GM19397 (cell line): ENCODE measurements at regions not wholly inside any gene's neighbourhood (a gene's known extent, or its start where the extent isn't known, plus 50 kb on each side); places are given as distances from the start of the nearest gene placed in this dataset.

Experiments
- ATAC-seq: cut with Tn5 transposase; IDR thresholded peaks from one replicate; pipeline ENCODE4 v1.9.1; 2021; ENCODE audit warnings: mild to moderate bottlenecking, moderate library complexity; ENCODE audit not compliant: unreplicated experiment

DNA sequence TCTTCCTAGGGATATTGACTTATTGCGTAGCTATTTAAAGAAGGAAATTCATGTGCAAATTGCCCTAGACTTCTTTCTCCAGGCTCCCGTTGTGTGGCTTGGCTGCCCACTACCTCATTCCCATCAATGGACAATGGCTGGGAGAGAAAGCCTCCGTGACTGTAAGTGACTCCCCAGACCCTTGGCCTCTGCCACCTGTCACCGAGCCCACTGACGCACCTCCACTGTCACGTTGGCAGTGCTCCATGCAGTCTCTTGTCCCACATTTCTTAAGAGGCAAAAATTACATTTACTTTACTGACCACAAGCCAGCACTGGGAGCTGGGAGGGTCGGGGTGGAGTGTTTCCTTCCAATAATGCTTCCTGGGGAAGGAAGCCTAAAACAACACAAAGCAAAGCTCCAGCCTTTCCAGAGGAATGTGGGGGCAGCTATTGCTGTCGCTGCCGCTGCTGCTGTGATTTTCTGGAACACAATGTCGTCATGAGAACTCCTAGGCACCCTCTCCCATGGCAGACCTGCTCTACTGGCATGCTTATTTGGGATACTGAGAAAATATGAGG is 89.7 kb upstream of the STEAP1B start:
- ATAC-seq = no peak

DNA sequence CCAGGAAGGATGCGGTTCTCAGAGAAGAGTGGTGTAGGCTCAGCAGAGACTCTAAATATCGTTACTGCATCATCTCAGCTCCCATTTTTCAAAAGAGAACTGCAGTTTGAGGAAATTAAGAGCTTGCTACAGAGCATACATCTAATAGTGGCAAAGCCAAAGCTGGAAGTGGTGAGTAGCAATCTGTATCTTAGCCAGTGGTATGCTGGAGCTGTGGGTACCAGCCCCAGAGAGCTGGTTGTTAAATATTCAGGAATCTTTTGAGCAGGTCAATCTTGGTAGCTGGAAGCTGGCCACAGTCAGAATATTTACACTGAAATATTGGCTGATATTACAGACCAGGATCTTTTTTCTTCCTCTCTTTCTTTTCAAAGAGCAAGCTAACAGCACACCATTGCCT is 88.4 kb upstream of the STEAP1B start:
- no peak for ATAC-seq

DNA sequence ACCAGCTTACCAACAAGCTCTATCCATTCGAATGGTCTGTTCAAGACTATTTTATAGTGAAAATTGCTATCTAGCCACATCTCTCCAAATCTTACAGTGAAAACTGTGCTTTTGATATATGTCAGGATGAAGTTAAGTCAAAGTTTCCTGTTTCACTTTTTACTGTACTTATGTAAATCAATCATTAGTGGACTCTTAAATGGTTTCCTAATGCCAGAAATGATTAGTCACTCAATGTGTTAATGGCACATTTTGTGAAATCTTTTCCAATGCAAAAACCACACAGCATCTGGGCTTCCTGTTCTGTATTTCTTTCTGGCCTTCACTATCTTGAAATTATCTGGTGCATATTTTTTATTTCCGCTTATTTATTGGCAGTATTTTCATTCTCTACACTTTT is 87.3 kb upstream of the STEAP1B start:
- no peak for ATAC-seq

DNA sequence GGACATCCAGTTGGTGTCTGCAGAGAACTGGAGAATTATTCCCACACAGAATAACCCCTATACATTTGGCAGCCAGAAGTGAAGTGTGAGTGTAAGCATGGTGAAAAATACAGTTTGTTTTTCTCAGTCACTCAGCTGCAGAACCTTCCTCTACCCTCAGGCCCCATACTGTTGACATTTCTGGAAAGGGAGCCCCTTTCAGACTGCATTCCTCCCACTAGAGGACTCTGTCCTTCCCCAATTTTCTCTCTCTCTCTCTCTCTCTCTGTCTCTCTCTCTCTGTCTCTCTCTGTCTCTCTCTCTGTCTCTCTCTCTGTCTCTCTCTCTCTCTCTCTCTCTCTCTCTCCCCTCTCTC is 86.8 kb upstream of the STEAP1B start:
- ATAC-seq = no peak

DNA sequence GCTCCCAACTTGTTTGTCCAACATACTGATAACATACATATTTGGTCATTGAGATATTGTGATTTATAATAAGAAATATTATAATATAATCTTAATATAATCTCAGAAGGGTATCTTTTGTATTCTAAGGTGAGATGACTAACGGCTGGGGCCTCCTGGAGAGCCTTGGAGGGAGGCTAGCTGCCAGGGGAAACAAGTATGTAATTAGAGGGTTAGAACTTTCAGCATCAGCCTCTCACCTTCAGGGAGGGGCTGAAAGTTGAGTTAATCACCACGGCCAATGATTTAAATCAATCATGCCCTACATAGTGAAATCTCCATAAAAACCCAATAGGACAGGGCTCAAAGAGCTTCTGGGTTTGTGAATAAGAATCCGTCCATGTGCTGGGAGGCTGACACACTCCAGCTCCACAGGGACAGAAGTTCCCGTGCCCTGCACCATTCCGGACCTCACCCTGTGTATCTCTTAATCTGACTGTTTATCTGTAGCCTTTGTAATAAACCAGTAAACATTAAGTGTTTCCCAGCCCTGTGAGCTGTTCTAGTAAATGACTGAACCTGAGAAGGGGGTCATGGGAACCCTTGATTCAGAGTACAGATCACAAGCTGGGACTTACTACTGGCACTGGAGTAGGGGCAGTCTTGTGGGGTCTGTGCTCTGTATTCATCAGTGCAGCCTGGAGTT is 86.3 kb upstream of the STEAP1B start:
- ATAC-seq = no peak

DNA sequence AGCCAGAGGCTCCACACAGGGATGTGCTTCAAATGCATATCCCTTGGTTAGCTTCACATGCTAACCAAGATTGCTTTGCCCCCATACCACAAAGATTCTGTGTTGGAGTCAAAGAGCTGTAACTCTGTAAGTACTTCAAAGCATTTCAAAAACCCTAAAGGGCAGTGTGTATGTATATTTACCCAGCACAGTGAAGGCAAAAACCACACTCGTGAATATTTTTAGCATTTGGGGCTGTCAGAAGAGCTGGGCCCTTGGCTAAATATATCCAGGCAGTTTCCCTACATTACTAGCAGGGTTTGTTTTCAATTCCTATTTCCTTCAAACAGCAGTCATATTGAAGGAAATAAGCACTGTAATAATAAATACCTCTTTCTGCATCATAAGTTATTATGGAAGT is 84.2 kb upstream of the STEAP1B start:
- ATAC-seq = no peak

DNA sequence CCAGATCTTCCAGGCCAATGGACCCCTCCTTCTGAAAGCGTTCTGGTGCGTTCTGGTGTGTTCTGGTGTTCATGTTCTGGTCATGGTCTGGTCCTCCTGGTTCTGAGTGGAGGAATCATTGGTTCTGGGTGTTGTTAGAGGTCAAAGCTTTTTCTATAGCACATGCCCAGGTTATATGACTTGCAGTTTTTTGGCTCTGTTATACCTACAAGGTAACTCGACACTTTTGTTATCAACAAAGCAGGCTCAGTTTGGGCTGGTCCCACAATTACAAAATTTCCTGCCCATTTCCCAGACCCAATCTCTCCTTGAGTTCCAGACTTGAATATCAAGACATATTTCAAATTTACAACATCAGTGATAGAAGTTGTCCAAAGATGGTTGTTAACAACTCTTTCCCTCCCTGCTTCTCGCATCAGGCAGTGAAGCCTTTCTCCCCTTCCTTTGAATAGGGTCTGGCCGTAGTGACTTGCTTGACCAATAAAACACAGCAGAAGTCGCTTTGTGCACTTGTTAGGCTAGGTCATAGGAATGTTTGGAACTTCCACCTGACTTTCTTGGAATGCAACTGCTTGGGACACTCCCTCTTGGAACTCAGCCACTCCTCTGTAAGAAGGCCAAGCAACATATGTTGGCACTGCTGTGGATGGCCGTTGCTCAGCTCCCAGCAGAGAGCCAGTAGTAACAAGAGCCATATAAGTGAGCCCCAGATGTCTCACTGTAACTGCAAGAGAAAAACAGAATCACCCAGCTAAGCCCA is 83.1 kb upstream of the STEAP1B start:
- ATAC-seq = no peak

DNA sequence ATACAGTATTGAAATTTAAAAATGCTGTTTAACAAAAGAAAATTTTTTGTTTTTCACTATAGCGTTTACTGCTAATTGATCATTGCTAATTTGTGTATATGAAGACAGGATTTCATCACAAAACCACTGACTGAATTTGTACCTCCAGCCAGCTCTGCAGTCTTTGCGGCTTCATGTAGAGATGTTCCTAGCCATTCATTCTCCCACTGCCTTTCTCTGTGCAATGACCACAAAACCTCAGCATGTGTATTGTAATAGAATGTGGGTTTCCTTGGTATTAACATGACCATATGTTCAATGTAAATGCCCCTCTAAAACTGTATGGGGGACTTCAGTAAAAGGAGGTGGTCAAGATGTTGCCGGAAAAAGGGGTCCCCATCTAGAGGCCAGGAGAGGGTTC is 81.1 kb upstream of the STEAP1B start:
- no peak for ATAC-seq

DNA sequence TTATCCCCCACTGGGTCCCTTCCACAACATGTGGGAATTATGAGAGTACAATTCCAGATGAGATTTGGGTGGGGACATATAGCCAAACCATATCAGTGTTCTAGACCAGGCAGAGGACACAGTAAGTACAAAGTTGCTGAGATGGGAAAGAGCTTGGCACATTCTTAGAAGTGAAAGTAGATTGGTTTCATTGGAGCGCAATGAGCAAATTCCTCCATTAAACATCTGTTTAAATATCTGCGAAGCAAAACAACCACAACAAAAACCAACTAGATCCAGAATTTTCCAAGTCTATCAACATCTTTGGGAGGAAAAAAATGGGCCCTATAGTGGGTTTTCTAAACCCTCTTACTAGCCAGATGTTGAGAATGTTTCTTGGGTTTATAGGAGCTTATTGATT is 80.0 kb upstream of the STEAP1B start:
- no peak for ATAC-seq

DNA sequence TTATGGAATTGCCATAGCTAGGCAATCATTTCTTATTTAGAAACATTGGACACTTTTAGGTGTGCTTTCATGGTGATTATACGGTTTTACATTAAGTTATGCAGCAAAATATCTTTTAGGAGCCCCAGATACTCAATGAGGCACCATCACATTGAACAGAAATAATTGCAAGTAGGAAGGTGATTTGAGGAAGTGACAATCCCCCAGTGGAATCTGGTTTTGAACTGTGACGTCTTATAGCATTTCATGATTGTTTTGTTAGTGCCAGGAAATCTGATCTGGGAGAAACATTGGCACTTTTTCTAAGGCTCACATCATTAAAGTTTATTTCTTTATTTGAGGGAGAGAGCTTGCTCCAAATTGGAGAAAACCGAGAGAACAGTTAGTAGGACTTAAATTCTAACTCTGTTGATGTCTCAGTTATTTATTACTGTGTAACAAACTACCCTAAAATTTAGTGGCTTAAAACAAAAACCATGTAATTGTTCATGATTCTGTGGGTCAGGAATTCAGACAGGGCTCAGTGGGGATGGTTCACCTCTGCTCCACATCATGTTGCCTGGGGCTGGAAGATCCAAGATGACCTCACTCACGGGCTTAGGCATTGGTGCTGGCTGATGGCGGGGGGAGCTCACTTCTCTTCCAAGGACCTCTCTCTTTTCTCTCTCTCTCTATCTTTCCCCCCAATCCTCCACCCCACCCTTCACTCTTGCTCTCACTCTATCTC is 78.2 kb upstream of the STEAP1B start:
- ATAC-seq = no peak

DNA sequence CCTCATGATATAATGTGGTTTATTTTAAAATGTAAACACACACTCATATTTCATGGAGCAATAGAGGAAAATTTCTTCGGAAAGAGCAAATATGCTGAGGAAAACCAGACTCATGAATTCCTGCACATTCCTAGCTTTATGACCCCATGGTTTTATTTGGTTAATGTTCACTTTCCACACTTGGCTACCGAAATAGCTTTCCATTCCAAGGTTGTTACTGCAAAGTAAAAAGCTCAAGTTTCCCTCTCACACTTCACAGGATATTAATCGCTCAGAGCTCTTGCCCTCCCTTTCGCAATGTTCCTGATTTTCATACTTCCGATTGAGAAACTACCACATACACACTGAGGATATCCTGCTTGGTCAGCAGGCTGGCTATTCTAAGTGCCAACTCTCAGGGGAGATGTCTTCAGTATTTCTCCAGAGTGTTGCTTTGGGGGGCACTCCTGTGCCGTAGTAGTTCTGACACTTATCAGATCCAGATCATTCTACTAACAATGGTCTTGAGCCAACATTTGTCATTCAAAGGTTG is 77.5 kb upstream of the STEAP1B start:
- no peak for ATAC-seq

DNA sequence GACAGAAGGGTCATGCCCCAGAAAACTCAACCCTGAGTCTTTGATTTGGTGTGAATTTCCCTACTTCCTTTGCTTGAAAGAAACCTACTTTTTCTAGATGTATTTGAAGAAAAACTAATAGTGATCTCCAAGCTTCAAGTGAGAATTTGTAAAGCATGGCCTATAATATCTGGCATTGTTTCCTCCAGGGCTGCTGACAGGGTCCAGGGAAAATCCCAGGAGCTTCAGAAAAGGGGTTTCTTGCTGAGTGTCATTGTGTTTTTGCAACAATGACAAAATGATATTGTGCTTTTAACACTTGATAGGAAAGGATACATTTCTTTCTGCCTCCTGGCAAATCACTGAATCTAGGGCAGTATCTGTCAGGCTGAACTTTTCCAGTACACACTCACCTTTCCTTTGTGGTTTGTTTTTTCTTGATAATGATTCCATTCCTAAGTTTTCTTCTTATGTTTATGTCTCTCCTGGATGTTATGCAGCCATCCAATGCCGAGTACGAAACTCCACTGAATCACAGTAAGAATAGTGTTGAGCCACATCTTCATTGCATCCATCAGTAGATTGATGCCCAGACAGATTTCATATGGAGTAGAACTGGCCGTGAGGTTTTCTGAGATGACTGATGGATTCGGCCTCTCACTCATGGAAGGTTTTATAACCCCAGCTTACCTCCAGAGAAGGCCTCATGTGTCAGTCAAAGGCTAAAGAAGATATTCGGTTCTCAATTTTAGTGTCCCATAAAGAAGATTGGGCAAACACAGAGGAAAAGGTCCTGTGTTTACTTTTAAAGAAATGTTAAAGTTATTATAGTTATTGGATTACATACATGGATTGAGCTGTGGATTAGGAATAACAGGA is 76.9 kb upstream of the STEAP1B start:
- ATAC-seq = no peak

DNA sequence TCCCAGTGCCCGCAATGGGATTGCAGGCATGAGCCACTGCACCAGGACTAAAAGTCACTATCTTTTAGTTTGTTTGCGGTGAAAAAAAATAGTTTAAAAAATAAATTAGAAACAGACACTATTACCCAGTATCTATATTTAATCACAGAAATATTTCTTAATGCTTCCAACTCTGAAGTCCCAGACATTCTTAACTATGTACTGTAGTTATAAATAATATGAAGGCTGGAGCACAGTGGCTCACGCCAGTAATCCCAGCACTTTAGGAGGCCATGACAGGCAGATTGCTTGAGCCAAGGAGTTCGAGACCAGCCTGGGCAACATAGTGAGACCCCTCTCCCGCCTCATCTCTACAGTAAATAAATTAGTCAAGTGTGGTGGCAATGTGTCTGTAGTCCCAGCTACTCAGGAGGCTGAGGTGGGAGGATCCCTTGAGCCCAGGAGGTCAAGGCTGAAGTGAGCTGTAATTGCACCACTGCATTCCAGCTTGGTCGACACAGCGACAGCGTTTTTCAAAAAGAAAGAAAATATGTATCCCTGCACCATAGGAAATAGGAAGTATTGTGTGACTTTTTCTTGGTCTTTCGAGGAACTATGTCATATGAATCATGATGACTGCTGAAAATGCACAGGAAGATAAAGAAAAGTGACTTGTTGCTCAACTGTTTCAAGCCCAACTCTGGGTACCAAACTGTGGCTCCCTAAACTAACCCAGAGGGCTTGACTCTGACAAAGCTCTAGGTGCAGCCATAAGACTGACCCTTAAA is 74.9 kb upstream of the STEAP1B start:
- ATAC-seq = no peak

DNA sequence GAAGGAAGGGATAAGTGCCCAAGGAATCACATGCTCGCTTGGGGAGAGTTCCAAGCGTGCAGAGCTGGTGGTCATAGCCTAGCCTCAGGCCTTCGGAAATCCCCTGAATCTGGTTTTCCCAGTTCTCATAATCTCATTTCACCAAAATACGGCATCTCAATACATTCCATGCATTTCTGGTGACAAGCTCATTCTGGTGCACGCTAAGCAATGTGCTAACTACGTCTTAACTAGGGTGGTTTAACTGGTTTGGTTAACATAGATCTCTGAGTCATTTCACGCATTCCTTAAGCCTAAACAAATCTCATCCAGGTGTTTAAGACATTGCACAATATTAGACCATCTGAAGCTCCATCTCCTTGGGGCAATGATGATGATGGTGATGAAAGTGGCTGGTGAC is 72.9 kb upstream of the STEAP1B start:
- no peak for ATAC-seq

DNA sequence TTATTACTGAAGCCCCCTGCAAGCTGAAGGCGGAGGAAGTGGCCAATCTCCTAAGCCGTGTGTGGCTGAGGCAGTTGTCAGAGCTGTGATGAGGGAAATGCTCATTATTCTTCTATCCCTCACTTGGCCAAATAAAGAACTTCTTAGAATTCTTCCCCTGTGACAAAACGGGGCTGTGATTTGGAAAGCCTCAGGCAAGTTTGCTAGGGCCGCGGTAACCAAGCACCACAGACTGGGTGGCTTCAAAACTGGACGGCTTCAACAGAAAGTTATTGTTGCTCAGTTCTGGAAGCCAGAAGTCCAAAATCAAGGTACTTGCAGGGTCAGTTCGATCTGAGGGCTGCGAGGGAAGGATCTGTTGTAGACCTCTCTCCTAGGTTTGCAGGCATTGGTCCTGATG is 72.3 kb upstream of the STEAP1B start:
- ATAC-seq = no peak

DNA sequence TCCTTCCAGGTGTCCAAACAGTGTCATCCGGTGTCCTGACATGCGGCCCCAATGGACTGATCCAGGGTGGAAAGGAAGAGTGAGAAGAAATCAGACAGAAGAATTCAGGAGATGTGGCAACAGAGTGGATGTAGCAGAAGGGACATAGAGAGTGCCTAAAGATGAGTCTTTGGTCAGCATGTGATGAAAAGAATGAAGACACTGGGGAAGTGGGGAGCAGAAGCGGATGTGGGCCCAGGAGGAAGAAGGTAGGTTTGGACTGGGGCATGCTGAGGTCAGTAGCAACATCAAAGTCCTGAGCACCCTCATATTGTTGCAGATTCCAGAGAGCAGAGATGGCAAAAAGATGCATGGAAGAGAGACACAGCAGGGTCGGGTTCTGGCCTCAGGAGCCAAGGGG is 71.8 kb upstream of the STEAP1B start:
- no peak for ATAC-seq

DNA sequence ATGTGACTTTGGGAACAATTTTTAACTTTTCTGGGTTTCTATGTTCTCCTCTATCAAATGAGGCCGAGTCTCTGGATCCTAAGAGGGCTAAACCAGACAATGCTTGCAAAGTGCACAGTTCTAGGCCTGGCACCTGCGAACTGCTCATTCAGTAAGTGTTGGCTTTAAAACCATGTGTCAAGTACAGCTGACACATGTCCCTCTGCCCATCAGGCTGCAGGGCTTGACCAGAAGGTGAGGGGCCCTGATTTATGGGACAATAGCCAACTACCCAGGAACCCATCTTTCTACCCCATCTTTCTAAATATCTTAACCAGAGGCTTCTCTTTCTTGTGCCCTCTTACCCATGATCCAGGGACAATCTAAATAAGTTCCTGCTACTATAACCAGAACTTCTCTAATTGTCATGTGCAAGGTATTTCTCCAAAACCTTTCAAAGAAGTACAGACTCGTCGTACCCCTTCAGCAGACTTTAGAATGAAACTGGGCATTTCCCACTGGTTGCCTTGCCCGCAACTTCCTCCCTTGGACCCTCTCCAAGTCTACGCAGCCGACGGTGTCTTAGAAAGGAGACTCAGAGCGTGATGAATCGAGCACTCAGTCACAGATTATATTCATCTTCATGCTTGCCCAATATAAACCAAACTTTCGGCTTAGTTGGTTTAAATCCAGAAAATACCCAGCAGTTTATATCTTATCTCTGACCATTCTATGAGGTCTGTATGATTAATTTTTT is 69.8 kb upstream of the STEAP1B start:
- no peak for ATAC-seq

DNA sequence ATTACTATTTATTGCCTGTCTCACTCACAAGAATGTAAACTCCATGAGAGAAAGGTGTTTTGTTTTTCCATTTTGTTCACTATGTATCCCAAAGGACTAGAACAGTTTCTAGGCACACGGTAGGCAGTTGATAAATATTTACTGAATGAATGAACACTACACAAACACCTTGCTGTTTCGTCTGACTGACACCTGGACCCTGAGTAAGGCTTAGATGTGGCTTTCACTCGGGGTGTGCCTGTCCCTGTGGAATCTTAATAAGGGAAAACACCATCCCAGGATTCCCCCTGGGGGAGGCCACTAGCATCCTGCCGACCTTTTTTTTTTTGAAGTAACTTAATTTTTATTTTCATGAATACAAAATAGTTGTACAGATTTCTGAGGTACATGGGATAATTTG is 66.6 kb upstream of the STEAP1B start:
- no peak for ATAC-seq

DNA sequence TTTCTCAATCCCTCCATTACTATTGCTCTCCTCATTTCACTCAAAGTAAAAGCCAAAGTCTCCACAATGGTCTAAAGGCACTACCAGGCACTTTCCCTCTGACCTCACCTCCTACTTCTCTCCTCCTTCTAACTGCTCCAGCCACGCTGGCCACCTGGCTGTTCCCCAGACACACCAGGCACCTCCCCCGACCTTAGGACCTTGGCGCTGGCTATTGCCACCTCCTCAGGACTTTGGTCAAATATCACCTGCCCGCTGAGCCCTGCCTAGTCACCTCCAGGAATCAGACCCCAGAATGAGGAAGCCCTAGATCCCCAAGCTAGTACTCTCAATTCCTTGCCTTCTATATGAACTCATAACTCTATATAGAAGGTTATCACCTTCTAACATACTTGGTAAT is 66.2 kb upstream of the STEAP1B start:
- ATAC-seq = no peak
